ENCODE measurements at regions not wholly inside any gene's neighbourhood (a gene's known extent, or its start where the extent isn't known, plus 50 kb on each side); places are given as distances from the start of the nearest gene placed in this dataset.

GRCh38 chr9:97781902-97782301 lies 71.1 kb upstream of the FOXE1 start:
- no peak overlapping the region for H3K4me3 ChIP-seq (ENCODE audit: low read depth, low read length)
- DNase-seq (ENCODE audit: low read depth), result no peak

DNA sequence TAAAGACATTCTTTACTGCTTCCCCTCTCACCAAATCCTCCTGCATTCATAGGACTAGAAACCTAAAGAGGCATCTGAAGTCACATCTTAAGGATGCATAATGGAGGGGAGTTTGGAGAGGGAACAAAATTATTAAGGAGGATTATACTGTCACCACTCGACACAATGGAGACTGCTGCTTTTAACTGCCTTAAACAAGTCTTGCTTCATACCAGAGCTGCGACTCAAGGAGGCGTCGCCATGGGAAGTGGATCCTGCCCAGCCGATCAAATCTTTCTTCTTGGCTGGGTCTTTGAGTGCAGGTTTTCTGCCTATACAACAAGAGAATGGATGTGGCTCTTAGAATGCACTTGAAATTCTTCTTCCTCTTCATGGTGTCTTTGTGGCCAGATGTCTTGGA lies 66.7 kb upstream of the FOXE1 start:
- TF ChIP-seq CTCF (IDR thresholded peaks at IDR 0.05; ENCODE audit: insufficient read depth, low read depth, low read length), result no peak
- no peak overlapping the region for H3K4me3 ChIP-seq (ENCODE audit: low read depth, low read length)
- no peak for DNase-seq (ENCODE audit: low read depth)

More at GRCh38 chr9:97781902-97782301, 71.1 kb upstream of the FOXE1 start:
- no peak for TF ChIP-seq CTCF (IDR thresholded peaks at IDR 0.05; ENCODE audit: insufficient read depth, low read depth, low read length)

GRCh38 chr9:97787551-97787950 lies 65.5 kb upstream of the FOXE1 start:
- no peak for DNase-seq (ENCODE audit: low read depth)
- no peak for TF ChIP-seq CTCF (IDR thresholded peaks at IDR 0.05; ENCODE audit: insufficient read depth, low read depth, low read length)

DNA sequence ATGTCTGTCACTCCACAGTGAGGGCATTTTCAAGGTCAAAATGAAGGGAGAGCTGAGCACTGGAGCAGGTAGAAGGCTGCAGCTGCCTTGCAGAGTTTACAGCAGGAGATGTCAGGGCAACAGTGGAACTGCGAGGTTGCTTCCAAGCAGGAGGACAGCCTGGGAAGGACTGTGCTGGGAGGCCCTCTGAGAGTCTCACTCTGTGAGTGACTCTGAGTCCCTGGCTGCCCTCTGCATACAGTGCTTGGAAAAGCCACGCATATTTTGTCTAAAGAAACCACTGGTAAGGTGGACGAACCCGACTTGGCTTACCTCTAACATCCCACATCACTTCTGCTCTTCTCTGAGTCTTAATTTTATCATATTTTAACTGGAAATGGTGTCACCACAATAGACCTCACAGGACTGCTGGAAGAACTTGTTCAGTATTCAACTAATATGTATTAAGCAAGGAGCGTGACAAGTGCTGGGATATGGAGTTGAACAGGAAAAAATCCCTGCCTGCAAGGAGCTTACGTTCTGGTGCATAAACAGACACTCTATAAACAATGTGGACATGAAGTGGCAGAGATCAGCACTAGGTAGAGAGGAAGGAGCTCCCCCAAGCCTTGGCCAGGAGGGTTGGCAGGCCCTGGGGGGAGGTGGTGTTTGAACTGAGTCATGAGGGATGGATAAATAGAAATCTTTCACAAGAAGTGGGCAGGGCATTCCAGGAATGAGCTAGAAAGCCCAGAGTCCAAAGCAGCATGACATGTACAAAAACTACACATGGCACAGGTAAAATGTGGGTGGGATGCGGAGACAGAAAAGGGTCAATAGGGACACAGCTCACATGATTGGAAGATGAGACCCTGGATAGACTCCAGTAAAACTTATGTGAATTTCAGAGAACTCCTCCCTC lies 64.0 kb upstream of the FOXE1 start:
- no peak overlapping the region for H3K4me3 ChIP-seq (ENCODE audit: low read depth, low read length)
- no peak for DNase-seq (ENCODE audit: low read depth)
- TF ChIP-seq CTCF (IDR thresholded peaks at IDR 0.05; ENCODE audit: insufficient read depth, low read depth, low read length), result no peak

More at GRCh38 chr9:97787551-97787950, 65.5 kb upstream of the FOXE1 start:
- no peak overlapping the region for H3K4me3 ChIP-seq (ENCODE audit: low read depth, low read length)

- H3K4me3 ChIP-seq (ENCODE audit: low read depth, low read length), result no peak overlapping the region
- no peak for TF ChIP-seq CTCF (IDR thresholded peaks at IDR 0.05; ENCODE audit: insufficient read depth, low read depth, low read length)
- no peak for DNase-seq (ENCODE audit: low read depth)
Measured at GRCh38 chr9:97790542-97790941, 62.5 kb upstream of the FOXE1 start.

GRCh38 chr9:97791542-97791941 lies 61.5 kb upstream of the FOXE1 start:
- no peak overlapping the region for H3K4me3 ChIP-seq (ENCODE audit: low read depth, low read length)
- no peak for DNase-seq (ENCODE audit: low read depth)
- no peak for TF ChIP-seq CTCF (IDR thresholded peaks at IDR 0.05; ENCODE audit: insufficient read depth, low read depth, low read length)

Measured in fibroblast of villous mesenchyme (primary cell).